HuH-7 (cell line): ENCODE measurements at regions not wholly inside any gene's neighbourhood (a gene's known extent, or its start where the extent isn't known, plus 50 kb on each side); places are given as distances from the start of the nearest gene placed in this dataset.

Source experiments
- DNase-seq: peaks from one replicate; pipeline ENCODE4 v3.0.0; 2011; ENCODE audit warnings: low spot score

DNA sequence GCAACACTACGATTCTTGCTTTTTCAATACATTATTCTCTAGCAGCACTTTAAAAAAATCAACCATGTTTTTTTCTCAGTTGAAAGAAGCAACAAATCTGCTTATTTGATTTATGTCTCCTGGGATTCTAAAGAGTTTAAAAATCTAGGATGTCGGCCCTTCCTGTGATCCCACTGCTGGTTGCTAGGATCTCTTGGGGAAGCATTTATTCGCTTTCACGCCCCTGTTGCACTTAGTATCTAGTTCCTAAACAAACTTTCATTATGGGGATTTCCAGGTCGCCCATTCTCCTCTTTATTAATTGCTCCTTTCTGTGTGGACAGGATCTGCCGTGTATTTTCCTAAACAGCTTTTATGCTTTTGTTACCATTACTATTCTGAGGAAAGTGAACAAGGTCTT lies 313.5 kb downstream of the AGTPBP1 start:
- no peak for DNase-seq

DNA sequence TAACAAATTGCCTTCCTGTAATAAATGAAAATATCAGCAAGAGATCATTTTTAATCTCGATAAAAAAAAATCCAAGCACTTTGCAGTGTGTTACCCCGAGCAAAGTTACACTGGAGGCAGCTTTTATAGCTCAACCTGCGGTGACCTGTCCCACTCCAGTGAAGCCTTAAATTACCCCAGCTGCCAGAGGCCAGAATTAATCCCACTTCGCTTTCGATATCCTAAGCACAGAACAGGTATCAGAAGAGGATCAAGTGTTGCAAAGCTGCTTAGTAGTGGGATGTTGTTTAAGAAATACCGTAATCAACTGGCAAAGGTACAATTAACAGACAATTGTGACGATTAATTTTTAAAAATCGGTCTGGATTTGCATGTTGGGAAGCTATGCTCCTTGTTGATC lies 314.0 kb downstream of the AGTPBP1 start:
- DNase-seq = no peak

DNA sequence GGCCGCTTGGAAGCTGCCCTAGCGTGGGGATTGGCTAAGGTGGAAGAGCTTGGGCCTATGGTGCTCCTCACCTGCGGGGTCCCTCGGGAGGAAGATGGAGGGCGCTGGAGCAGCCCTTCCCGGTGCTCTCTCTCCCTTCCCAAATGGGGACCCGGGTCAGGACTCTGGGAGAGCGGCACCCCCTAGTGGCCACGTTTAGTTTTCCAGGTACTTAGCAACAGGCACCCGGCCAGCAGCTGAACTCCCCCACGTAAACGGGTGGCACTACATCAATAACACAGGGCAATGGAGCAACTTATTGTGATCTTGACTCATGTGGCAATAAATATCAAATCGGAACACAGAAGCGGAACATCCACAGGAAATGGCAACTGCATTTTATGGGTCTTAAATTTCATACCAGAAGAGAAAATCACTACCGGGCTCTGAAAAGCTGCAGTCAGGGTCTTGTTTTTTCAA lies 316.6 kb downstream of the AGTPBP1 start:
- DNase-seq = peak; percentile 61

DNA sequence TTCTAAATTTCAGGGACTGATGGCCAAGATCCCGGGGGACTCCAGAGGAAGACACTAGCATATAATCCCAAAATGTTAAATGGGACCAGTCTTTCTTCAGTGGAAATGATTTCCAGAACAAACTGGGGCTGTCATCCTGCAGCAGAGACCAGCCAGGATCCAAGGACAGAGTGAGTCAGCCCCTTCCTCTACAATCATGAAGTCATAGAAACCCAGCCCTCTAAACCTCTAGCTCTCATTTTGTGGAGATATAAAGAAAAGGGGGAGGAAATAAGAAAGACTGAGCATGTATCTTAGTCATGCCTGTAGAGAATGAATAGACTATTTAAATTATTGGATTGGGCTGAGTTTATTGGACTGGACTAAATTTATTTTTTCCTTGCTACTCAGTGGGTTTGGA lies 318.3 kb downstream of the AGTPBP1 start:
- no peak for DNase-seq

DNA sequence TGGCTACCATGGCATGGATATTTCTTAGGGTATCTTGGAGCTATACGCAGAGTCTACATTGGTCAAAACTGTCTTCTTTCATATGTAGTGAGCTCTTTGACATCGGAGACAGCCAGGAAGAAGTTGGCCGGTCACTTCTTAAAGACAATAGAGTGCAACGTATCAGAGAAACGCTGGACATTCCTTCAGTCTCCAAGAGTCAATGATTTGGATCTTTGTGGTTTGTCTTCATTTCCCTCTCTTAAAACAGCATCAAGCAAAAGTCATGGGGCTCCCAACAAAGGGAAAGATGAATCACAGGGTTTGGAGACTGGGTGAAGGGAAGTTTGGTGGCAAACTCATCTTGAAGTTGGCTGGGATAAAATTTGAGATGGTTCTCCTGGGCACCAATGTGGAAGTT lies 320.1 kb downstream of the AGTPBP1 start:
- DNase-seq = no peak

DNA sequence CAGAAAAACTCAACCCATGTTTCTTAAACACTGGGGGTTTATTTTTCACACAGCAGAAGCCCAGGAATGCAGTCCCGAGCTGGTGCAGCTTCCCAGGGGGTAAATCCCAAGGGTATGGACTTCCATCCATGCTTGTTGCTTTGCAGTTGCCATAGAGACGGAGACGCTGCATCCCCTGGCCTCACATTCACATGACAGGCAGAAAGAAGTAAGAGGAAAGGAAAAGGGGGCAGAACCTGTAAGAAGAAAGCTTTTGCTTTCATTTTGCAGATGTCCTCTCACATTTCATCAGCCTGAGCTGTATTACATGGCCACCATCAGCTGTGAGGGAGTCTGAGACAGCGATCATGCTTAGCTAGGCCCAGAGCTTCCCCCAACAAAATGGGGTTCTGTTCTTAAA lies 321.0 kb downstream of the AGTPBP1 start:
- no peak for DNase-seq

DNA sequence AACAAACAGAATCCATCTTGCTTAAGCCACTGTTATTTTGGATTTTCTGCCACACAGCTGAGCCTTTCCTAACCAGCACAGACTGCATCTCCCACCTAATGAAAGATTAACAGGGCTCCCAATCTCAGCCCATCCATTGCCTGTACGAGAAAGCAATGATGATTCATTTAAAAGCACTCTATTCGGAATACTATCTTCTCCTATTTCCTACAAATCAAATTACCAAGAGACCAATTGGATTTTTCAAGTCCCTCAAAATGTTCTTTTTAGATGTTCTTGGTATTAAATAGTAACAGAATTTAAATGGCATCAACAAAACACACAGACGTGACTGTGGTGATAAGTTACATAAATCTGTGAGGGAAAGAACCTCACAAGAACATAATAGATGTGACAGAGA lies 324.1 kb downstream of the AGTPBP1 start:
- DNase-seq = no peak

DNA sequence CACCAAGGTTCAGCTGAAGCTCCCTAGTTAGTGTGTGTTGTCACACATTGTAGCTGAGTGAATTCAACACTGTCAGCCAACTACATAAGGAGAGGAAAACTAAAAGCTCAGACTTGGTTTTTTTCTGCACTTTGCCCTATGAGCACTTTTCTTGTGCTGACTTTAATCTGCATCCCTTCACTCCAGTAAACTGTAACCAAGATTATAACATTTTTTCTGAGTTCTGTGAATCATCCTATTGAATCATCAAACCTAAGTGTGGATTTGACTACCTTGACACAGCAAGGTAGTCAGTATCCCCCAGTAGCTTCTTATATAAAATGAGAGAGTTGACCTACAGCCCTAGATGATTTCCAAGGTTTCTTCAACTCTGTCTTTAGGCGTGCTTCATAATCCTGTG lies 325.0 kb downstream of the AGTPBP1 start:
- DNase-seq = no peak

DNA sequence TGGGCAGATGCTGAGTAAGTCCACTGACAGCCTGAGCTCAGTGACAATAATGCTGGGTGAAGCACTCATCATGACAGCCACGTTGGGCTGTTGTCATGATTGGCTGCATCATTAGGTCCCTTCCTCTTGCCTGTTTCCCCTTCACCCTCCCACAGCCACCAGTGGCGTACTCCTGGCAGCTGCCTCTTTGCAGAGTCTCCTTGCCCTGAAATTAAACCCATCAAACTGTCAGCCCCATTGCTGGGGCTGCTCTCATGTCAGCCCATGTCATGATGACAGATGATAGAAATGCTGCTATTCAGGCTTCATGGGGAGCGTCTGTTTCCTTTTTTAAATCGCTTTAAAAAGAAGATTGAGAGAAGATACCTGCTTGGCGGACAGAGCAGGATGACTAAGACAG lies 327.4 kb downstream of the AGTPBP1 start:
- no peak for DNase-seq

DNA sequence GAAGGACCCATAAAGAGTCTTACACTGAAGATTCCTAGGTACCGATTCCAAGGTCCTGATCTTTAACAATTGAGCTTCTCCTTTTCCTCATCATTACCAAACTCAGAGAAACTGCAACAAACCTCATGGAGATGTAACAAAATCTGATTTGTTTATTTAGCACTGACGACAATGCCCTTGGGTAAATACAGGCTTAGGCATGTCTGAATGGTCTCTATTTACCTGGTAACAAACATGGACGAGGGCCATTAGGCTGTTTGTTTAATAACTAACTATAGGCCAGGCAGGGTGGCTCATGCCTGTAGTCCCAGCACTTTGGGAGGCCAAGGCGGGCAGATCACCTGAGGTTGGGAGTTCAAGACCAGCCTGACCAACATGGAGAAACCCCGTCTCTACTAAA lies 333.3 kb downstream of the AGTPBP1 start:
- no peak for DNase-seq

DNA sequence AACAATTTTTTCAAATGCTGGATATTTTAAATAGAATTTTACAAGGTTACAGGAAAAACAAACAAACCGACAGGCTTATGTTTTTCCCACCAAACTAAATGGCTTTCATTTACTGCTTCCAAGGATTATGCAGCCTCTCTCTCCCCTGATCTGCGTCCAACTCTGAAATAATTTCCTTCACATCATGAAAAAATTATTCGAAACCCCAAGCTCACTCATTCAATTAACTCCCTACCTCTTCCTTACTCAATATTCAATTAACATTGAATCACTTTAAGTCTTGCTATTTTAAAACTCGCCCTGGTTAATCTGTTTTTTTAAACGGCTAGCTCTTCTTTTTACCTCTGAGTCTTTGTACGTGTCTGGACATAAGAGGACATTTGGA lies 336.2 kb downstream of the AGTPBP1 start:
- no peak for DNase-seq

DNA sequence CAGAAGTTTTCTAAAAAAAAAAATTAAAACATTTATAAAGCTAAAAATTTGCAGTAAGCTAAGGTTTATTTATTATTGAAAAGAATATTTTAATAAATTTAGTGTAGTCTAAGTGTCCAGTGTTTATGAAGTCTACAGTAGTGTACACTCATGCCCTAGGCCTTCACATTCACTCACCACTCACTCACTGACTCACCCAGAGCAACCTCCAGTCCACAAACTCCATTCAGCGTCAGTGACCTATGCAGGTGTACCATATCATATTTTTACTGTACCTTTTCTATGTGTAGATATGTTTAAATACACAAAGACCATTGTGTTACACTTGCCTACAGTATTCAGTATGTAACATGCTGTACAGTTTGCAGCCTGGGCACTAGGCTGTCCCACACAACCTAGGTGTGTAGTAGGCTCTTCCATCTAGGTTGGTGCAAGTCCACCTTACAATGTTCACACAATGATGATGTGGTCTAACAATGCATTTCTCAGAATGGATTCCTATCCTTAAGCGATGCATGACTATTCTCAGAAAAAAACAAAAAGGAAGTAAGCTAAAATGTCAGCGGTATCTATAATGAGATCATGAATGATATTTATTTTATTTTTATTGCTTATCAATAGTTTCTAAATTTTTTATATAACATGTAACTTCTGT lies 336.7 kb downstream of the AGTPBP1 start:
- no peak for DNase-seq

DNA sequence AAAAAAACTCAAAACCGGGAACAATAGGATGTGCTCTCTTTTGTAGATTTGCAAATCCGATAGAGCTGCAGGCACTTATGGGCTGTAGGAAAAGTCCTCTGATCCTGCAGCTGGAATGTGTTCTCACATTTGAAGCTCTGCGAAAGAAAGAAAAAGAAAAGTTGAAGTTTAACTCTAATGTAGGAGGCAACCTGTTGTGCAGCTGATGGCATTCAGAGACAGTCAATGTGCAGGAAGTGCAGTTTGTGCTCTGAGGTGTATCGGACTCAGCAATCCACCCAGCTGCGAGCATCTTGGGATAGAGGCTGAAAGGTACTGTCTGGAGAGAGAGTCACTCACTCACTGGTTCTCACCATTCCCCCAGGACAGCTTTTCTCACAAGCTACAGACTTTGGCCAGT lies 339.2 kb downstream of the AGTPBP1 start:
- DNase-seq = no peak

DNA sequence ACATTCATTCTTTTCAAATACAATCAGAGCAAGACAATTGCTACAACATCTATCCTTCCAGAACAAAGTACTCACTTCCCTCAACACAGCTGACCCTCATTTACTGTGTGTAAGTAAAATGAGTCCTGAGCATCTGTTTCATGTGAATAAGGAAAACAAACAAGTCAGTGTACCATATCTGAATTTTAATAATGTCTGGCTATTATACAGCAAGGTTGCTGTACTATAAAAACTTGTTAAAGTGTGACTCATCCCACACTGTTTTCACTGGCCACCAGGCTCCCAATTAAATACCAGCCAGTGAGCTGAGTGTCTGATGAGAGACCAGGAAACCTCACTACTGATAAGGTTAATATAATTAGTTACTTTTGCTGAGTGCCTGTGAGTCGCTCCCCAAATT lies 339.8 kb downstream of the AGTPBP1 start:
- DNase-seq = no peak

DNA sequence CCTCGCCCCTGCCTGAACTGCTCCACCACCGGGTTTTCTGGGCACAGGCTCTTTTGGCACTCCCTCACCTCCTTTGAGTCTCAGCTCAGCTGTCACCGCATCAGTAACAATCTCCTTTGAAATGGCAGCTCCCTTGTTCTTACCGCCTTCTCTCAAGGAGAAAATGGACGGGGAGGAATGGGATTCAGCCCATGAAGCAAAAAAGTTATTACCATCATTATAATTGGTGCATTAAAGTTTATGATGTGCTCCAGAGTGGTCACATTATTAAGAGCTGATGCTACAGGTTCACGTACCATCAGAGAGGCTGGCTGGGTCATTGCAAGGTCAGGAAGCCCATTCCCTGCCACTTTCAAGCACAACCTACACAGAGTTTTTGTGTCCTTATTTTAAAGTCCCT lies 344.7 kb downstream of the AGTPBP1 start:
- DNase-seq = no peak

DNA sequence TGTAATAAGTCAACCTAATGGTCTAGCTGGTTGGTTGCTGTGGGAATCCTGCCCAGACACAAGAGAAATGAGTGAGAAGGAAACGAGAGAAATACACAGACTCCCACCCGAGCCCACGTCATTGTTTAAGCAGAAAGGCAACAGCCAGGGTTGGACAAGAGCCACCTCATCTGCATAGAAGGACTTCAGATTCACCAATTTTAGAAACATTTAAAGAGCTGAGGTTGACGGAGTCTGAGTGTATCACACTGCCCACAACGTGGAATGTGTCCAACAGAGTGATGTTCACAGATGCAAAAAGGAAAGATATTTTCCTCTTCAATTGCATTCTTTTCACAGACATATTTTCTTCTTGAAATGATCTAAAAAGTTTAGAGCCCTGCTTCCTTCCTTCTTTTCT lies 349.5 kb downstream of the AGTPBP1 start:
- no peak for DNase-seq

DNA sequence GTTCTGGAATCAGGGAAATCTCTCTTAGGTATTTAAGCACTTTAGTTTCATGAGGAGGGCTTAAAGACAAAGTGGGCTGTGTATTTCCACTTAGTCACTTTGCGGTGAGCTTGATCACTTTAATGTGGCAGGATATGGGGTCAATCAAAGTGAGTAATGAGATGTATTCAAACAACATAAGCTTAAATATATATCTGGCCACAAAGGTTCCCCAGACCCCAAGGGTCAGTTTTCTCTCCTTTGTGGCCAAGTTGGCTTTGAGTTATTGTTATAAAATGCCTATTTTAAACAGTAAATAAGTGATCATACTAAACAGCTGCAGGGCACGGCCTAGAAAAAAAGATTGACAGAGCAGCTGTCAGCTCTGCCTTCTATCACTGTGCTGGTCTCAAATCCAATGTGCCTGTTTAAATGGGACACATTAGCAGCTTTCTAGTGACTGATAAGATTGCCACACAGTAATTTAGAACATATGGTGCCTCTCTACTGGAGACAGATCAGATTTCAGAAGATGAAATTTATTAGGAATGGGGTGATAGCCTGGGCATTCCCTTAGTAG lies 363.9 kb downstream of the AGTPBP1 start:
- no peak for DNase-seq

DNA sequence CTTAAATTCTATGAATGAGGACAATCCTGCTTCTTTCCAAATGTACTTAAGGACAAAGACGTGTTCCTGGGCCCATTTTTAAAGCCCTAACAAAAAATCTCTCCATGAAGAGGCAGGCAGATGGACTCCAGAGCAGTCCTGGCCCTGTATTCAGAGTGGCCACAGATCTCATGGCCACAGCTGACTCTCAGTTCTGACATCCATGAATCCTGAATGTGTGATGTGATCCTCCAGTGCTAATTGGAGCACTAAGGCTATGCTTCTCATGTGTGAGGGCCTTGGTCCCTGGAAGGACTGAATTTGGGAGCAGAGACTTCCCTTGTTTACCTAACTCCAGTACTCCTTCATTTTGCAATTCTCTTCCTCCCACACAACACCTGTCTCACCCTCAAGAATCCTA lies 373.0 kb downstream of the AGTPBP1 start:
- DNase-seq = no peak

DNA sequence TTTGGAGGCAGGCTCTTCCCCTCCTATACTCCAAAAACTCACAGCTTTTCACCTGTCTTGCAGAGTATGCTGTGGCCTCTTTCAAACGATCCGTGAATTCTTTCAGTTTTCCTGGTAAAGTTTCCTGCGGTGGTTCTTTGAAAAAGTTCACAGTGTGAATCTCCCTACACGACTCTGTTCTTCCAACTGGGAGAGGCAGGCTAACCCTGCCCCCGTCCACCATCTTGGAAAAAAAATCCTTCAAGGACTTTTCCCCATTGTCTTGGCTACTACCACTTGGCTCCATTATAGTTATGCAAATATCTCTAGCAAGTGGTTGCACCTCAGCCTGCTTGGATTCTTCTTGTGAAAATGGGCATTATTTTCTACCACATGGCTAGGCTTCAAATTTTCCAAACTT lies 382.6 kb downstream of the AGTPBP1 start:
- DNase-seq = no peak

DNA sequence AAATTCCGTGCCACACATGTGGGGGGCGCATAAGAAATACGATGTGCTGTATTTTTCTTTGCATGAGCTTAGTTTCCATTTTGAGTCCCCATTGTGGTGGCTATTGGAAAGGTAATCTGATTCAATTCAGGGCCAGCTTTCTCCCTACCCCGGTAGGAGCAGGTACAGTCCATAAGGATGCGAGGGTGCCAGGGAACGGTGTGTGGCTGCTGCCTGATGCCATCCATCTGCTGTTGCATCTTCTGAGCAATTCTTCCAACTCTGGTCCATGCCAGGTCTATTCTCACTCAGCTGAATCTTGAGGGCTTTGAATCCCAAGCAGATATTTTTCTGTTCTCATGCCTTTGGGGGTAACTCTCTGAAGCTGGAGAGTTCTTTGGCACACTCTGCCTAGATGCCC lies 392.7 kb downstream of the AGTPBP1 start:
- DNase-seq = no peak

DNA sequence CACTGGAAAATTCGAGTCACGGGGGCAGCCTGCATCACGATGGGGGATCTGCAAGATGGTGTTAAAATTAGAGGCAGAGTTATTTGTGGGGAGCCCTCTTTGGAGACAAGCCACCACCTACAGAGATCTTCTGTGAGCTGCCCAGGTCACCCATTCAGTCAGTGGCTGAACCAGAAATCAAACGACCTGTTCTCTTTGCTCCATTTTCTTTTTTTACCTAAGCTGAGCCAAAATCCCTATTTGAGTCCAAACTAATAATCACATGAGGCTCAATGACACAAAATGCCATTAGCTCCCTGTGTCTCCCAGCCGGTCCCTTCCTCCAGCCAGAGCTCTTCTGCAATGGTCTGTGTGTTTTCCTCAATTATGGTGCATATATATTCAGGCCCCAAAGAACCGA lies 394.2 kb downstream of the AGTPBP1 start:
- DNase-seq = no peak

DNA sequence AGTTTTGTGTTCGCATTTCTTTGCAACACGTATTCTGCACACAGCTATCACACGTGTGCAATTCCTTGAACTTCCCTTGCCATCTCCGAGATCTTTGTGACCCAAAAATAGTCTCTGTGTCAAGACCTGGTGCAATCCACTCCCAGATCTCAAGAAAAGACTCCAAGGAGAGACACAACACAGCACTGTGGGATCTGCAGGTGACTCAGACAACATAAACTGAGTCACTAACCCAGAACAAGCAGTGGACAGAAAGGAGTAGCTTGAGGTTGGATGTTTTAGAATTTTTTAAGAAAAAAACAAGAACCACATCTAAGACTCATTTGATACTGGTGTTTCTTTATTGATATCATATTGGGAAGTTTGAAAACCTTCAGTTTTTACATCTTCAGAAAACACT lies 396.9 kb downstream of the AGTPBP1 start:
- DNase-seq = no peak

DNA sequence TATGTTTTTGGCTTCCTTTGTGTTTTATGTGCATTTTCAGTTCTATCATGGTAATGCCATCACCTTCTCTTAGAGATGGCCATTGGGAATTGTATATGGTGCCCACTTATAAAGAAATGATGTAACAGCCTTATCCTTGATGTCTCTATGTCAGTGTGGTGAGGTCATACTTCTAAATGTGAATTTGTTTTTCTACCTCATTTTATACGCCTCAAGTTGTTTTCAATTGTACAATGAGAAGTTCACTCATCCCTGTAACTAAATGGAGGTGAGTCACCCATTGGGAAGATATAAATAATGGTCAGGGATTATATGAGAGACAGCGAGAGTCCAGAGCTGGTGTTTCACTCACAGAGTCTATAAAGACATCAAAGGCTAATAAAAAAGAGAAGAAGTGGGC lies 402.4 kb downstream of the AGTPBP1 start:
- no peak for DNase-seq

DNA sequence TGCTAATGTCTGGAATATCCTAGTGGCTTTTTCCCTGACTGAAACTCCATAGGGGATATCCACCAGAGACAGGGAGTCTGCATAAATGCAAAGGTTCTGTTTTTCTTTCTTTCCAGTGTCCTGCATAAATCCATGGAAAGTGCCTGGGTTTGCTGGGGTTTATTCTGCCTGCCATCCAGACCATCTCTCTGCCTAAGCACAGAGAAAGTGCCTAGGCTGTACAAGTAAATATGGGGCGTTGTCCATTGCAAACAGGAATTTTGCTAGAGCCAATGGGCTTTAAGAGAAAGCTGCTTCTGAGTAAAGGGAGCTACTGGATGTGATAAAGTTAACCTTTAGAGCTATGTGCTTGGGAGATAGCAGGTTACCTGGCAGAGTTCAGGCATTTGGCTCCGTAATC lies 407.5 kb downstream of the AGTPBP1 start:
- no peak for DNase-seq

DNA sequence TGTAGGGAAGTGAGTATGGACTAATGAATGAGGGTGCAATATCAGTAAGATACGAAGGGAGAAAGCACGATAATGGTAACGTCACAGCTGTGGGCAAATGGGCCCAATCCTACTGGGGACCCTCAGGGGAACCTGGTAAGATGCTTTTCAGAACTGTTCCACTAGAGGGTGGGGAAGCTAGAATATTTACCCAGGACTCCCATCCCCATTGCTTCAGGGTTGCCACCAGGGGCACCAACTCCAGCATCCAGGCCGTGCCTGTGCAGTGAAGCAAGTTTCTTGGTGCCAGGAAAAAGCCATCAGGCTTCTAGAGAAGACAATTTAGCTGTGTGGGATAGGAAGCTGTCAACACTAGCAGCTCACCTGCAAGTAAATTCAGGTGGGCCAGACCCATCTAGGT lies 409.3 kb downstream of the AGTPBP1 start:
- peak; percentile 33 for DNase-seq
